ENCODE measurements at regions not wholly inside any gene's neighbourhood (a gene's known extent, or its start where the extent isn't known, plus 50 kb on each side); places are given as distances from the start of the nearest gene placed in this dataset.

- Histone ChIP-seq H3K9me3 (ENCODE audit: low read depth) (no peaks in the 10 kb centered on the region), H3K4me3 (no peak overlapping the region), H3K27ac (no peak overlapping the region), H3K36me3 (no peaks in the 10 kb centered on the region), H3K4me1 (ENCODE audit: low read depth) (peaks cover 25% of the 10 kb centered on the region), H3K27me3 (no peaks in the 10 kb centered on the region)
- no peak for TF ChIP-seq CTCF (IDR thresholded peaks at IDR 0.05; ENCODE audit: low read depth, low read length)
- DNase-seq (ENCODE audit: low read depth in 1 of 2, low spot score in 1 of 2): no peak
These were observed 176.9 kb upstream of the ESRRG start for GRCh38 chr1:216900116-216900620.

- no peak for TF ChIP-seq CTCF (IDR thresholded peaks at IDR 0.05; ENCODE audit: low read depth, low read length)
- H3K27me3 ChIP-seq: no peaks in the 10 kb centered on the region
- H3K4me1 ChIP-seq (ENCODE audit: low read depth): peaks cover 17% of the 10 kb centered on the region
- no peaks in the 10 kb centered on the region for H3K9me3 ChIP-seq (ENCODE audit: low read depth)
- no peaks in the 10 kb centered on the region for H3K36me3 ChIP-seq
- no peak for DNase-seq (ENCODE audit: low read depth in 1 of 2, low spot score in 1 of 2)
- H3K27ac ChIP-seq: no peak overlapping the region
- no peak overlapping the region for H3K4me3 ChIP-seq
These were observed 175.6 kb upstream of the ESRRG start for GRCh38 chr1:216898801-216899200.

GRCh38 chr1:216896146-216896545 lies 172.9 kb upstream of the ESRRG start:
- H3K36me3 ChIP-seq: no peaks in the 10 kb centered on the region
- no peaks in the 10 kb centered on the region for H3K27me3 ChIP-seq
- no peak for TF ChIP-seq CTCF (IDR thresholded peaks at IDR 0.05; ENCODE audit: low read depth, low read length)
- no peak overlapping the region for H3K4me3 ChIP-seq
- DNase-seq (ENCODE audit: low read depth in 1 of 2, low spot score in 1 of 2): no peak
- peaks cover 7% of the 10 kb centered on the region for H3K4me1 ChIP-seq (ENCODE audit: low read depth)
- H3K9me3 ChIP-seq (ENCODE audit: low read depth): no peaks in the 10 kb centered on the region
- H3K27ac ChIP-seq: no peak overlapping the region

- Histone ChIP-seq H3K9me3 (ENCODE audit: low read depth) (no peaks in the 10 kb centered on the region), H3K36me3 (no peaks in the 10 kb centered on the region), H3K27me3 (no peaks in the 10 kb centered on the region), H3K4me1 (ENCODE audit: low read depth) (peaks cover 8% of the 10 kb centered on the region), H3K27ac (no peak overlapping the region), H3K4me3 (no peak overlapping the region)
- DNase-seq (ENCODE audit: low read depth in 1 of 2, low spot score in 1 of 2): no peak
- no peak for TF ChIP-seq CTCF (IDR thresholded peaks at IDR 0.05; ENCODE audit: low read depth, low read length)
These were observed 171.3 kb upstream of the ESRRG start for GRCh38 chr1:216894494-216894893.

- H3K4me1 ChIP-seq (ENCODE audit: low read depth): peaks cover 27% of the 10 kb centered on the region
- TF ChIP-seq CTCF (IDR thresholded peaks at IDR 0.05; ENCODE audit: low read depth, low read length): no peak
- no peaks in the 10 kb centered on the region for H3K27me3 ChIP-seq
- no peaks in the 10 kb centered on the region for H3K9me3 ChIP-seq (ENCODE audit: low read depth)
- no peak overlapping the region for H3K27ac ChIP-seq
- no peaks in the 10 kb centered on the region for H3K36me3 ChIP-seq
- DNase-seq (ENCODE audit: low read depth in 1 of 2, low spot score in 1 of 2): no peak
- no peak overlapping the region for H3K4me3 ChIP-seq
These were observed 169.4 kb upstream of the ESRRG start for GRCh38 chr1:216892581-216893160.

Measured in cardiac muscle cell (in vitro differentiated cells and primary cell).